Spleen (tissue), 7 donors: ENCODE measurements at regions not wholly inside any gene's neighbourhood (a gene's known extent, or its start where the extent isn't known, plus 50 kb on each side); places are given as distances from the start of the nearest gene placed in this dataset.

ENCODE experiments used
- CTCF ChIP-seq, 11 experiments: fragments of 200-600 bp in 7 of 11; fragments of 450-650 bp in 4 of 11; sonication (generic) in 4 of 11; IDR thresholded peaks in 8 of 11; conservative IDR thresholded peaks in 3 of 11; 1 replicate in 7 of 11; 2 replicates in 4 of 11; pipeline versions ENCODE4 v1.4.0 to v1.8.0; 2016 to 2021; ENCODE audit warnings: antibody characterized with exemption in 11 of 11, inconsistent platforms in 4 of 11, mild to moderate bottlenecking in 1 of 11
- POLR2A ChIP-seq, 3 donors: fragments of 450-650 bp; IDR thresholded peaks; one replicate each; pipeline ENCODE4 v1.5.1; 2017; ENCODE audit warnings: antibody characterized with exemption in 3 of 3, mild to moderate bottlenecking in 1 of 3
- POLR2AphosphoS5 ChIP-seq, 3 donors: sonication (generic); formaldehyde crosslinking; IDR thresholded peaks; one replicate each; pipeline ENCODE4 v1.5.1; 2017; ENCODE audit warnings: antibody characterized with exemption in 3 of 3
- donor health status: DM: no; HTN: no; CAD: no; lungs with moderate emphysema.
- donor health status: DM: no; HTN: no; CAD: no.
- donor health status: DM: no; HTN: no; CAD: no.

- TF ChIP-seq POLR2A (IDR thresholded peaks at IDR 0.05) (no peak), CTCF (IDR thresholded peaks at IDR 0.05 in 8 of 11, conservative IDR thresholded peaks at IDR 0.05 in 3 of 11) (no peak), POLR2AphosphoS5 (IDR thresholded peaks at IDR 0.05) (no peak)
Observed at GRCh38 chr16:79703066-79703465, 102.5 kb upstream of the MAF start.
